Aorta (tissue), 5 donors: ENCODE measurements at regions not wholly inside any gene's neighbourhood (a gene's known extent, or its start where the extent isn't known, plus 50 kb on each side); places are given as distances from the start of the nearest gene placed in this dataset.

Experiments used
- ATAC-seq: fragments of 200-7000 bp; cut with Tn5 transposase; one replicate; pipeline ENCODE4 v1.9.1; 2022; ENCODE audit warnings: moderate library complexity; ENCODE audit not compliant: low FRiP score
- DNase-seq, 2 donors: peaks; one replicate each; pipeline ENCODE4 v3.0.0-alpha.2; 2020
- H3K27ac ChIP-seq, 2 donors: one replicate each; pipeline ENCODE4 v1.5.1; 2013; ENCODE audit warnings: low read length in 2 of 2, mild to moderate bottlenecking in 2 of 2, moderate library complexity in 2 of 2, control low read depth in 1 of 2, inconsistent platforms in 1 of 2, low read depth in 1 of 2
- H3K27me3 ChIP-seq, 2 donors: one replicate each; pipeline ENCODE4 v1.6.1; 2013; ENCODE audit warnings: control low read depth in 1 of 2, low read length in 1 of 2, mild to moderate bottlenecking in 1 of 2, moderate library complexity in 1 of 2; ENCODE audit not compliant: insufficient read depth in 2 of 2, control insufficient read depth in 1 of 2
- H3K36me3 ChIP-seq, 2 donors: one replicate each; pipeline ENCODE4 v1.6.1; 2013; ENCODE audit warnings: control low read depth in 1 of 2, low read length in 1 of 2, mild to moderate bottlenecking in 1 of 2; ENCODE audit not compliant: insufficient read depth in 2 of 2, control insufficient read depth in 1 of 2
- H3K4me1 ChIP-seq, 2 donors: one replicate each; pipeline ENCODE4 v1.6.1; 2013; ENCODE audit warnings: low read length in 2 of 2, control low read depth in 1 of 2, mild to moderate bottlenecking in 1 of 2, moderate library complexity in 1 of 2; ENCODE audit not compliant: insufficient read depth in 2 of 2, control insufficient read depth in 1 of 2
- H3K4me3 ChIP-seq, 2 donors: one replicate each; pipeline ENCODE4 v1.5.1; 2013; ENCODE audit warnings: low read length in 2 of 2, control low read depth in 1 of 2, mild to moderate bottlenecking in 1 of 2
- H3K9me3 ChIP-seq: one replicate; pipeline ENCODE4 v1.6.1; 2013; ENCODE audit warnings: mild to moderate bottlenecking, low read length; ENCODE audit not compliant: control insufficient read depth
- WGBS, 2 donors: extraction: QIAGEN DNeasy Blood & Tissue Kit; methylation state at CpG; one replicate each; pipeline ENCODE4 v1.1.7; 2013; 5-methylcytosine and 5-hydroxymethylcytosine counted together
- intact Hi-C, 2 donors: fragments of 100-400 bp; cut with DNase I; formaldehyde crosslinking; loops; one replicate each; pipeline versions ENCODE4 v1.14.2 to v1.15.0; 2022
- donor health status: healthy with polysubstance abuse.
- donor health status: Bipolar disorder and iron deficiency.
- donor health status: DM: no; HTN: no; CAD: no.
- donor health status: DM: no; HTN: no; CAD: no.
- donor health status: DM: yes; HTN: yes; CAD: no.

DNA sequence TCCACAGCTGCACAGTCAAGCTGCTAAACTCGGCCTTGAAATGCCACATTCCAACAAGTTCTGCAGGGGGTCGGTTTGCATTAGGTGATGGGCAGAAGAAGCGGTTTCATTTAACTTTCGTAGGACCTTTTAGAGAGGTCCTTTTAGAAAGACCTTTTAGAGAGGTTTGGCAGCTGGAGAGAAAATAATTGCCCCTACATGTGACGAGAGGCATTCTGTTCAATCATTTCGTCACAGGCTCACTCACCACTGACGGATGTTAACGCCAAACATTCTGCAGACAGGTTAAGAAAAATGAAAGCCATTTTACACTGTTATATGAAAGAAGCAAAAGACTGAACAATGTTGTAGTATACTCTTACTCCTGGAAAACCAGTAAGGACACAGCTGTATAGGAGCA, 76.5 kb upstream of the ZNF423 start:
- no peak for ATAC-seq
- no peak for DNase-seq
- no peak overlapping the region for H3K27ac ChIP-seq
- H3K36me3 ChIP-seq: no peaks in the 10 kb centered on the region
- H3K9me3 ChIP-seq: no peaks in the 10 kb centered on the region
- H3K27me3 ChIP-seq: no peaks in the 10 kb centered on the region
- H3K4me1 ChIP-seq: no peaks in the 10 kb centered on the region
- 66 to 69% methylated on average over 8 of the region's 8 CpGs for WGBS, 2 donors
- intact Hi-C loops: no loop called here
- H3K4me3 ChIP-seq: no peak overlapping the region

- Histone ChIP-seq H3K27ac (no peak overlapping the region), H3K4me1 (no peaks in the 10 kb centered on the region), H3K9me3 (no peaks in the 10 kb centered on the region), H3K27me3 (no peaks in the 10 kb centered on the region), H3K4me3 (no peak overlapping the region), H3K36me3 (no peaks in the 10 kb centered on the region)
- no peak for ATAC-seq
- intact Hi-C loops: no loop called here
- no peak for DNase-seq
- 16 to 20% methylated on average over 4 of the region's 4 CpGs for WGBS, 2 donors
Observed at GRCh38 chr16:49932946-49933345, 77.0 kb upstream of the ZNF423 start.

DNA sequence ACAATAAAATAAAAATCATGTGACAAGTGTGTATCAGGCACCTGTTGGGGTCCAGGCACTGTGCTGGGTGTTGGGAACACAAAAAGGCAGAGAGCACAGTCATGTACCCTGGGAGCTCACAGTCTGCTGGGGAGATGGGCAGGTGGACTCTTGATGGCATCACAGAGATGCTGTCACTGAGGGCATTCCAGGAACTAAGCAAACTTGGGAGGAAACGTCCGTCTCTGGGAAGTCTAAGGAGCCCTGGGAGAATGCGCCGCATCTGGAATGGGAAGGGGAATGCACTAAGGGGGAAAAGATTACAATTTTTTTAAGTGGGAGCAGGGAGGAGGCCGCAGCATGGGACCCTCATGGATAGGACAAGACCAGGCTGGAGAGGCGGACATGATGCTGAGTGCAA, 80.9 kb upstream of the ZNF423 start:
- DNase-seq: no peak
- Histone ChIP-seq H3K4me3 (no peak overlapping the region), H3K9me3 (no peaks in the 10 kb centered on the region), H3K4me1 (no peaks in the 10 kb centered on the region), H3K27ac (no peak overlapping the region), H3K27me3 (no peaks in the 10 kb centered on the region), H3K36me3 (no peaks in the 10 kb centered on the region)
- ATAC-seq: no peak
- intact Hi-C loops: no loop called here
- 94 to 95% methylated on average over 6 of the region's 6 CpGs for WGBS, 2 donors

- H3K27ac ChIP-seq: no peak overlapping the region
- no peaks in the 10 kb centered on the region for H3K4me1 ChIP-seq
- H3K4me3 ChIP-seq: no peak overlapping the region
- intact Hi-C loops: no loop called here
- no peaks in the 10 kb centered on the region for H3K9me3 ChIP-seq
- H3K36me3 ChIP-seq: no peaks in the 10 kb centered on the region
- no peak for ATAC-seq
- H3K27me3 ChIP-seq: no peaks in the 10 kb centered on the region
- WGBS, 2 donors: 93 to 94% methylated on average over 7 of the region's 7 CpGs
- no peak for DNase-seq
Observed at GRCh38 chr16:49937886-49938285, 82.0 kb upstream of the ZNF423 start.

GRCh38 chr16:49939495-49939894, 83.6 kb upstream of the ZNF423 start:
- no peaks in the 10 kb centered on the region for H3K36me3 ChIP-seq
- no peaks in the 10 kb centered on the region for H3K4me1 ChIP-seq
- no peak overlapping the region for H3K4me3 ChIP-seq
- intact Hi-C loops: no loop called here
- no peaks in the 10 kb centered on the region for H3K27me3 ChIP-seq
- H3K27ac ChIP-seq: no peak overlapping the region
- no peak for DNase-seq
- ATAC-seq: no peak
- WGBS, 2 donors: 96 to 98% methylated on average over 2 of the region's 2 CpGs
- no peaks in the 10 kb centered on the region for H3K9me3 ChIP-seq

- H3K9me3 ChIP-seq: no peaks in the 10 kb centered on the region
- H3K36me3 ChIP-seq: no peaks in the 10 kb centered on the region
- ATAC-seq (no peak), DNase-seq (no peak)
- WGBS, 2 donors: 90% methylated on average over 13 of the region's 13 CpGs
- H3K4me1 ChIP-seq: no peaks in the 10 kb centered on the region
- intact Hi-C loops: no loop called here
- no peaks in the 10 kb centered on the region for H3K27me3 ChIP-seq
- H3K27ac ChIP-seq: no peak overlapping the region
- H3K4me3 ChIP-seq: no peak overlapping the region
Observed at GRCh38 chr16:49940464-49941224, 84.4 kb upstream of the CNEP1R1 start.

- ATAC-seq (no peak), DNase-seq (no peak)
- H3K27ac ChIP-seq: no peak overlapping the region
- intact Hi-C loops: no loop called here
- no peaks in the 10 kb centered on the region for H3K27me3 ChIP-seq
- 54 to 63% methylated on average over 5 of the region's 5 CpGs for WGBS, 2 donors
- H3K9me3 ChIP-seq: peaks cover 2% of the 10 kb centered on the region
- H3K36me3 ChIP-seq: no peaks in the 10 kb centered on the region
- no peak overlapping the region for H3K4me3 ChIP-seq
- no peaks in the 10 kb centered on the region for H3K4me1 ChIP-seq
Observed at GRCh38 chr16:49944221-49944620, 80.8 kb upstream of the CNEP1R1 start.

DNA sequence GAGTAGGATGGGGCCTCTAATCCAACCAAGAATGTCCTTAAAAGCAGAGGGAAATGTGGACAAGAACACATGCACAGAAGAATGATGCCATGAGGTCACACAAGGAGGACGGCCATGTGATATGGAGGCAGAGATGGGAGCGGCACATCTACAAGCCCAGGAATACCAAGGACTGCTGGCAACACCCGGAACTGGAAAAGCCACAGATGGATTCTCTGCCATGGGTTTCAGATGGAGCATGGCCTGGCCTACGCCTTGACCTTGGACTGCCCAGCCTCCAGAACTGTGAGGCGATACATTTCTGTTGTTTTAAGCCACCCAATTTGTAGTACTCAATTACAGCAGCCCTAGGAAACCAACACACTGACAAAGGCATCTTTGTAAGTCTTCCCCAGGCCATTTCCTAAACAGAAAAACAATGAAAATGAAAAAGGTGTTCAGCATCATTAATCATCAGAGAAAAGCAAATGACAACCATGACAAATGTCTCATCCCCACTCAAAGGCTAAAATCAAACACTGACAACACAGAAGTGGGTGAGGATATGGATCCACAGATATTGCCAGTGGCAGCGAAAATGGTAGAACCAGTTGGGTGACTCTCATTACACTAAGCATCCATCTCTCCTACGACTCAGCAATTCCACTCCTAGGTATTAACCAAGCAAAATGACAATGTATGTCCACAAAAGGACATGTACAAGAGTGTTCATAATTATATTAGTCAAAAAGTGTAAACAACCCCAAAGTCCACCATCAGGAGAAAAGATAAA, 76.9 kb upstream of the CNEP1R1 start:
- H3K9me3 ChIP-seq: peaks cover 6% of the 10 kb centered on the region
- DNase-seq (no peak), ATAC-seq (no peak)
- no peaks in the 10 kb centered on the region for H3K4me1 ChIP-seq
- no peaks in the 10 kb centered on the region for H3K27me3 ChIP-seq
- H3K4me3 ChIP-seq: no peak overlapping the region
- H3K36me3 ChIP-seq: no peaks in the 10 kb centered on the region
- 93 to 95% methylated on average over 7 of the region's 7 CpGs for WGBS, 2 donors
- no peak overlapping the region for H3K27ac ChIP-seq
- intact Hi-C loops: no loop called here
